SK-N-MC (cell line): ENCODE measurements at regions not wholly inside any gene's neighbourhood (a gene's known extent, or its start where the extent isn't known, plus 50 kb on each side); places are given as distances from the start of the nearest gene placed in this dataset.

Source experiments
- EZH2 ChIP-seq: fragments of 200-600 bp; sonication (generic); IDR thresholded peaks from one replicate; pipeline ENCODE4 v1.6.1; 2017; ENCODE audit warnings: antibody characterized with exemption
- POLR2AphosphoS5 ChIP-seq: IDR thresholded peaks from 2 replicates; pipeline ENCODE4 v1.6.1; 2012; ENCODE audit warnings: mild to moderate bottlenecking, low read depth, low read length, borderline replicate concordance

GRCh38 chr2:238700506-238701340 is 147.2 kb upstream of the TWIST2 start:
- TF ChIP-seq EZH2 (no peak), POLR2AphosphoS5 (no peak)
